Keratinocyte (primary cell): ENCODE measurements at regions not wholly inside any gene's neighbourhood (a gene's known extent, or its start where the extent isn't known, plus 50 kb on each side); places are given as distances from the start of the nearest gene placed in this dataset.

Experiments
- DNase-seq: peaks from one replicate; pipeline ENCODE4 v3.0.0-alpha.2; 2011; ENCODE audit warnings: low read depth, missing footprints, low spot score
- FAIRE-seq: peaks from 2 replicates; lab custom pipeline; 2011; peaks lifted over from hg19 to GRCh38; lab: Jason Lieb, UNC
- H2AFZ ChIP-seq: 2 replicates; pipeline ENCODE4 v1.6.0; 2012; ENCODE audit warnings: low read length, control low read depth, inconsistent platforms; ENCODE audit not compliant: control insufficient read depth
- H3K27ac ChIP-seq: 2 replicates; pipeline ENCODE4 v1.5.1; 2011; ENCODE audit warnings: low read length; ENCODE audit not compliant: control insufficient read depth, insufficient read depth
- H3K27me3 ChIP-seq: 3 replicates; pipeline ENCODE4 v1.6.0; 2011; ENCODE audit warnings: low read length; ENCODE audit not compliant: control insufficient read depth, insufficient read depth; ENCODE audit errors: extremely low read depth
- H3K36me3 ChIP-seq, 2 experiments: 2 replicates in 1 of 2; 3 replicates in 1 of 2; pipeline ENCODE4 v1.5.1; 2011; ENCODE audit warnings: low read length in 2 of 2, mild to moderate bottlenecking in 1 of 2; ENCODE audit not compliant: control insufficient read depth in 2 of 2, insufficient read depth in 2 of 2; ENCODE audit errors: extremely low read depth in 1 of 2
- H3K4me1 ChIP-seq: 3 replicates; pipeline ENCODE4 v1.5.1; 2011; ENCODE audit warnings: low read length; ENCODE audit not compliant: control insufficient read depth, insufficient read depth; ENCODE audit errors: extremely low read depth
- H3K4me2 ChIP-seq: 3 replicates; pipeline ENCODE4 v1.6.0; 2011; ENCODE audit warnings: low read depth, low read length; ENCODE audit not compliant: control insufficient read depth, insufficient read depth; ENCODE audit errors: extremely low read depth
- H3K4me3 ChIP-seq, 3 experiments: fragments of 200-600 bp in 1 of 3; sonication (generic) in 1 of 3; 2 replicates in 2 of 3; 3 replicates in 1 of 3; pipeline ENCODE4 v1.5.1; 2011 to 2016; ENCODE audit warnings: low read length in 3 of 3, mild to moderate bottlenecking in 3 of 3, control low read depth in 2 of 3, inconsistent platforms in 1 of 3, low read depth in 1 of 3, mixed read lengths in 1 of 3, mixed run types in 1 of 3, moderate library complexity in 1 of 3; ENCODE audit not compliant: control insufficient read depth in 2 of 3, insufficient read depth in 2 of 3; ENCODE audit errors: extremely low read depth in 1 of 3
- H3K79me2 ChIP-seq: 2 replicates; pipeline ENCODE4 v1.6.0; 2012; ENCODE audit warnings: low read length; ENCODE audit not compliant: control insufficient read depth, insufficient read depth
- H3K9ac ChIP-seq: 3 replicates; pipeline ENCODE4 v1.6.0; 2011; ENCODE audit warnings: low read length; ENCODE audit not compliant: control insufficient read depth, insufficient read depth; ENCODE audit errors: extremely low read depth
- H3K9me1 ChIP-seq: 3 replicates; pipeline ENCODE4 v1.6.0; 2011; ENCODE audit warnings: low read length; ENCODE audit not compliant: control insufficient read depth, insufficient read depth; ENCODE audit errors: extremely low read depth
- H3K9me3 ChIP-seq: 2 replicates; pipeline ENCODE4 v1.5.1; 2012; ENCODE audit warnings: low read depth, low read length; ENCODE audit not compliant: control insufficient read depth
- H4K20me1 ChIP-seq: 3 replicates; pipeline ENCODE4 v1.6.0; 2011; ENCODE audit warnings: low read length; ENCODE audit not compliant: control insufficient read depth, insufficient read depth; ENCODE audit errors: extremely low read depth
- EZH2 ChIP-seq: IDR thresholded peaks from one replicate; pipeline ENCODE4 v1.6.1; 2012; ENCODE audit warnings: inconsistent platforms, mild to moderate bottlenecking, low read length, moderate library complexity
- dilution Hi-C: fragments of 300-500 bp; cut with MboI; formaldehyde crosslinking; loops from one replicate; pipeline ENCODE4 v1.7.0; 2020; ENCODE audit warnings: low sequenced_read_pairs; ENCODE audit not compliant: extremely low pct_ligation_motif_present
- TF ChIP-seq, protein P1 (sequence below), 3 experiments: IDR thresholded peaks in 1 of 3; conservative IDR thresholded peaks in 1 of 3; optimal IDR thresholded peaks in 1 of 3; 2 replicates in 2 of 3; 3 replicates in 1 of 3; pipeline versions ENCODE3 to v1.5.1; 2011; ENCODE audit warnings: low read length in 3 of 3, mild to moderate bottlenecking in 3 of 3, moderate library complexity in 2 of 3, control low read depth in 1 of 3, inconsistent platforms in 1 of 3; ENCODE audit not compliant: insufficient read depth in 2 of 3; ENCODE audit errors: extremely low read depth in 1 of 3

- H3K4me3 ChIP-seq, result no peak overlapping the region
- FAIRE-seq (no peak), DNase-seq (no peak)
- H3K4me1 ChIP-seq, result no peaks in the 10 kb centered on the region
- H4K20me1 ChIP-seq, result no peaks in the 10 kb centered on the region
- no peaks in the 10 kb centered on the region for H3K9me1 ChIP-seq
- no peaks in the 10 kb centered on the region for H3K79me2 ChIP-seq
- no peaks in the 10 kb centered on the region for H3K27me3 ChIP-seq
- TF ChIP-seq EZH2, result no peak
- TF ChIP-seq, protein P1, sequence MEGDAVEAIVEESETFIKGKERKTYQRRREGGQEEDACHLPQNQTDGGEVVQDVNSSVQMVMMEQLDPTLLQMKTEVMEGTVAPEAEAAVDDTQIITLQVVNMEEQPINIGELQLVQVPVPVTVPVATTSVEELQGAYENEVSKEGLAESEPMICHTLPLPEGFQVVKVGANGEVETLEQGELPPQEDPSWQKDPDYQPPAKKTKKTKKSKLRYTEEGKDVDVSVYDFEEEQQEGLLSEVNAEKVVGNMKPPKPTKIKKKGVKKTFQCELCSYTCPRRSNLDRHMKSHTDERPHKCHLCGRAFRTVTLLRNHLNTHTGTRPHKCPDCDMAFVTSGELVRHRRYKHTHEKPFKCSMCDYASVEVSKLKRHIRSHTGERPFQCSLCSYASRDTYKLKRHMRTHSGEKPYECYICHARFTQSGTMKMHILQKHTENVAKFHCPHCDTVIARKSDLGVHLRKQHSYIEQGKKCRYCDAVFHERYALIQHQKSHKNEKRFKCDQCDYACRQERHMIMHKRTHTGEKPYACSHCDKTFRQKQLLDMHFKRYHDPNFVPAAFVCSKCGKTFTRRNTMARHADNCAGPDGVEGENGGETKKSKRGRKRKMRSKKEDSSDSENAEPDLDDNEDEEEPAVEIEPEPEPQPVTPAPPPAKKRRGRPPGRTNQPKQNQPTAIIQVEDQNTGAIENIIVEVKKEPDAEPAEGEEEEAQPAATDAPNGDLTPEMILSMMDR (optimal IDR thresholded peaks at IDR 0.05 in 1 of 3, IDR thresholded peaks at IDR 0.05 in 1 of 3, conservative IDR thresholded peaks at IDR 0.05 in 1 of 3; ENCODE audit: extremely low read depth in 1 of 3, insufficient read depth in 2 of 3, low read length in 3 of 3), result no peak
- no peak overlapping the region for H3K4me2 ChIP-seq
- H3K9ac ChIP-seq, result no peak overlapping the region
- H3K27ac ChIP-seq, result no peak overlapping the region
- dilution Hi-C loops, result no loop called here
- H3K9me3 ChIP-seq, result no peaks in the 10 kb centered on the region
- H3K36me3 ChIP-seq, result no peaks in the 10 kb centered on the region
- no peak overlapping the region for H2AFZ ChIP-seq
Measured at GRCh38 chr18:67308819-67309218, 207.7 kb downstream of the DSEL start.

DNA sequence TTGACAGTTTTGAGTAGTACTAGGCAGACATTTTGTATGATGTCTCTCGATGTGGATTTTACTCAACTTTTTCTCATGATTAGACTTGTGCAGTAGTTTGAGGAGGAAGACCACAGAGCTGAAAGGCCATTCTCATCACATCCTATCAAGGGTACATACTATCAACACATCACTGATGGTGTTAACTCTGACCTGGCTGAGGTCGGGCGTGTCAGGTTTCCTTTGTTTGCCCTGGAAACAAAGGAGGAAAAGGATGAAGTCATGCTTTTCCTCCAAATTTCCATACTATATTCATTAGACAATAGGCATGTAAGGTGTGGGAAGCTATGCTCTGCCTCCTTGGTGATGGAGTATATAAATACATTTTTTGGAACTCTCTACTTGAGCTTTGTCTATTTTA is 211.1 kb downstream of the DSEL start:
- TF ChIP-seq EZH2, result no peak
- TF ChIP-seq, protein P1 (optimal IDR thresholded peaks at IDR 0.05 in 1 of 3, IDR thresholded peaks at IDR 0.05 in 1 of 3, conservative IDR thresholded peaks at IDR 0.05 in 1 of 3; ENCODE audit: extremely low read depth in 1 of 3, insufficient read depth in 2 of 3, low read length in 3 of 3), result no peak
- H3K9me3 ChIP-seq, result no peaks in the 10 kb centered on the region
- H3K4me2 ChIP-seq, result no peak overlapping the region
- no peaks in the 10 kb centered on the region for H3K36me3 ChIP-seq
- no peaks in the 10 kb centered on the region for H3K79me2 ChIP-seq
- H4K20me1 ChIP-seq, result no peaks in the 10 kb centered on the region
- no peak overlapping the region for H2AFZ ChIP-seq
- no peaks in the 10 kb centered on the region for H3K9me1 ChIP-seq
- no peak overlapping the region for H3K9ac ChIP-seq
- dilution Hi-C loops, result no loop called here
- H3K4me3 ChIP-seq, result no peak overlapping the region
- FAIRE-seq (no peak), DNase-seq (no peak)
- no peaks in the 10 kb centered on the region for H3K4me1 ChIP-seq
- H3K27me3 ChIP-seq, result no peaks in the 10 kb centered on the region
- no peak overlapping the region for H3K27ac ChIP-seq
